NT2/D1 (cell line): ENCODE measurements at regions not wholly inside any gene's neighbourhood (a gene's known extent, or its start where the extent isn't known, plus 50 kb on each side); places are given as distances from the start of the nearest gene placed in this dataset.

Experiments used
- SUZ12 ChIP-seq: IDR thresholded peaks from 2 replicates; pipeline ENCODE4 v1.6.1; 2011; ENCODE audit not compliant: insufficient read length, insufficient read depth; ENCODE audit errors: extremely low read depth
- YY1 ChIP-seq: IDR thresholded peaks from 2 replicates; pipeline ENCODE4 v1.6.1; 2011; ENCODE audit not compliant: insufficient read length, insufficient read depth

- TF ChIP-seq YY1 (no peak), SUZ12 (no peak)
Measured at GRCh38 chr7:125511310-125511709, 581.7 kb upstream of the POT1 start.
